VCaP (cell line): ENCODE measurements at regions not wholly inside any gene's neighbourhood (a gene's known extent, or its start where the extent isn't known, plus 50 kb on each side); places are given as distances from the start of the nearest gene placed in this dataset.

Experiments used
- H3K27ac ChIP-seq: fragments of 450-650 bp; 2 replicates; pipeline ENCODE4 v1.5.1; 2017
- TF ChIP-seq, protein P1 (sequence below): fragments of 450-650 bp; conservative IDR thresholded peaks from 2 replicates; pipeline ENCODE4 v1.5.1; 2017; ENCODE audit warnings: mild to moderate bottlenecking, moderate library complexity

GRCh38 chr22:27046603-27047002 lies 389.2 kb downstream of the MIAT start:
- H3K27ac ChIP-seq = no peak overlapping the region
- TF ChIP-seq, protein P1, sequence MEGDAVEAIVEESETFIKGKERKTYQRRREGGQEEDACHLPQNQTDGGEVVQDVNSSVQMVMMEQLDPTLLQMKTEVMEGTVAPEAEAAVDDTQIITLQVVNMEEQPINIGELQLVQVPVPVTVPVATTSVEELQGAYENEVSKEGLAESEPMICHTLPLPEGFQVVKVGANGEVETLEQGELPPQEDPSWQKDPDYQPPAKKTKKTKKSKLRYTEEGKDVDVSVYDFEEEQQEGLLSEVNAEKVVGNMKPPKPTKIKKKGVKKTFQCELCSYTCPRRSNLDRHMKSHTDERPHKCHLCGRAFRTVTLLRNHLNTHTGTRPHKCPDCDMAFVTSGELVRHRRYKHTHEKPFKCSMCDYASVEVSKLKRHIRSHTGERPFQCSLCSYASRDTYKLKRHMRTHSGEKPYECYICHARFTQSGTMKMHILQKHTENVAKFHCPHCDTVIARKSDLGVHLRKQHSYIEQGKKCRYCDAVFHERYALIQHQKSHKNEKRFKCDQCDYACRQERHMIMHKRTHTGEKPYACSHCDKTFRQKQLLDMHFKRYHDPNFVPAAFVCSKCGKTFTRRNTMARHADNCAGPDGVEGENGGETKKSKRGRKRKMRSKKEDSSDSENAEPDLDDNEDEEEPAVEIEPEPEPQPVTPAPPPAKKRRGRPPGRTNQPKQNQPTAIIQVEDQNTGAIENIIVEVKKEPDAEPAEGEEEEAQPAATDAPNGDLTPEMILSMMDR = no peak

DNA sequence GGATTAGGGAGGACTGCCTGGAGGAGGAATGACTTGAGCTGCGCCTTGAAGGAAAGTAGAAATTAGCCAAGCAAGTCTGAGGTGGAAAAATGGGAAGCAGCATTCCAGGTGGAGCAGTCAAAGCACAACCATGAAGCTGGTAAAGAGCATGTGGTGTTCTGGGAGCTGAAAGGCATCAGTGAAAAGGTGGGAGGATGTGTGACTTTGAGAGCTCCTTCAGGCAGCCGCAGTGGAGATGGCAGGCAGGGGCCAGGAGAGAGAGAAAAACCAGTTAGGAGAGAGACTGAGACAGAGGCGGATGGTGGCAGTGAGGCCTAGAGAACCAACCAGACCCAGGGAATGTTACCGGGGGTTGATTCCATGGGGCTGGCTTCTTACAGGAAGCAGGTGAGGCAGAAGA lies 393.4 kb downstream of the MIAT start:
- no peak overlapping the region for H3K27ac ChIP-seq
- TF ChIP-seq, protein P1 = no peak

DNA sequence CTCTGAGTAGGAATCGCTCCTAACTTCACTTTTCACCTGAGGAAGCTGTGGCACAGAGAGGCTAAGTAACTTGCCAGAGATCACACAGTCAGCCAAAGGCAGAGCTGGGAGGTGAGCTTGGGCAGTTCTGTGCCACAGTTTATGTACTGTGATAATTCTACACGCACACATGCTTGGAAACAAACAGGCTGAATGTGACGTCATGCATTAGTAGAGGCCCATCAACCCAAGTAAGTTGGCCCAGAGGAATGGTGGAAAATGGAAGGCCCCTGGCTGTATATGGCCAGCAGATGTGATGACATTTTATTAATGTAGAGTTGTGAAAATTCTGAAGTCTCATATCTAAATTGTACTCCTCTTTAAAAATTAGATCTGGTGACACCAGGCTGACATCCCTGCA lies 394.0 kb downstream of the MIAT start:
- TF ChIP-seq, protein P1 = no peak
- no peak overlapping the region for H3K27ac ChIP-seq

GRCh38 chr22:27057717-27058116 lies 400.3 kb downstream of the MIAT start:
- no peak overlapping the region for H3K27ac ChIP-seq

GRCh38 chr22:27060190-27060589 lies 402.8 kb downstream of the MIAT start:
- no peak overlapping the region for H3K27ac ChIP-seq
- TF ChIP-seq, protein P1 = no peak

More at GRCh38 chr22:27057717-27058116, 400.3 kb downstream of the MIAT start:
- TF ChIP-seq, protein P1 = no peak

GRCh38 chr22:27062910-27063309 lies 405.5 kb downstream of the MIAT start:
- no peak overlapping the region for H3K27ac ChIP-seq
- TF ChIP-seq, protein P1 = no peak

- TF ChIP-seq, protein P1 = no peak
- no peak overlapping the region for H3K27ac ChIP-seq
Measured at GRCh38 chr22:27063406-27063805, 406.0 kb downstream of the MIAT start.

DNA sequence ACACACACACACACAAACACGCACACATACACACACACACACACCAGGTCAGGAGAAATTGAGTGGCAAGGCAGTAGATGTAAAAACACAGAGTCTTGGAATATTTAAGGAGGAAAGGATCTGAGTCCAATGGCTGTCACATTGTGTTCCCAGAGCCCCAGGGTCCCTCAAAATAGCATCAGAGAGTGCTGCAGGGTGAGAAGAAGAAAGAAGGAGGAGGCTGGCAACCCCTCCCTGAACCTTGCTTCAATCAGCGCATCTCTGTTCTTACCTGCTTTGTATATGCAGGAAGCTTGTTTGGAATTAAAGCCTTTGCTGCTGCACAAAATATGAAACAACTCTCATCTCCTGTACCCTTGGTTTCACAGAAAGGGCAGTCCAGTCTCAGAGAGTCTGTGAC lies 406.5 kb downstream of the MIAT start:
- TF ChIP-seq, protein P1 = no peak
- H3K27ac ChIP-seq = no peak overlapping the region
